GM23338 (cell line): ENCODE measurements at regions not wholly inside any gene's neighbourhood (a gene's known extent, or its start where the extent isn't known, plus 50 kb on each side); places are given as distances from the start of the nearest gene placed in this dataset.
A peak's percentile ranks its signal among the peaks of the same experiment; 100 is the strongest.

Experiments used
- ATAC-seq: fragments of 200-7000 bp; cut with Tn5 transposase; 3 replicates; pipeline ENCODE4 v1.9.1; 2020
- DNase-seq: peaks from one replicate; pipeline ENCODE4 v3.0.0-alpha.2; 2015; ENCODE audit warnings: low spot score
- H2AFZ ChIP-seq: fragments of 200-600 bp; sonication (generic); 2 replicates; pipeline ENCODE4 v1.8.0; 2016; ENCODE audit warnings: antibody characterized with exemption, mild to moderate bottlenecking, moderate library complexity
- H3F3A ChIP-seq: fragments of 200-600 bp; sonication (generic); replicated peaks from 2 replicates; pipeline ENCODE4 v1.8.0; 2017; ENCODE audit warnings: antibody characterized with exemption, mixed run types, low read depth
- H3K27ac ChIP-seq: fragments of 200-600 bp; sonication (generic); 2 replicates; pipeline ENCODE4 v1.6.1; 2016; ENCODE audit warnings: low read depth
- H3K27me3 ChIP-seq: fragments of 200-600 bp; sonication (generic); 2 replicates; pipeline ENCODE4 v1.8.0; 2016; ENCODE audit warnings: mild to moderate bottlenecking, mixed run types, moderate library complexity; ENCODE audit not compliant: insufficient read depth
- H3K36me3 ChIP-seq: fragments of 200-600 bp; sonication (generic); 2 replicates; pipeline ENCODE4 v1.8.0; 2016; ENCODE audit warnings: mild to moderate bottlenecking; ENCODE audit not compliant: insufficient read depth
- H3K4me1 ChIP-seq: fragments of 200-600 bp; sonication (generic); 2 replicates; pipeline ENCODE4 v1.8.0; 2016; ENCODE audit warnings: mild to moderate bottlenecking, moderate library complexity; ENCODE audit not compliant: insufficient read depth
- H3K4me2 ChIP-seq: fragments of 200-600 bp; sonication (generic); 2 replicates; pipeline ENCODE4 v1.7.1; 2017; ENCODE audit warnings: mixed run types
- H3K4me3 ChIP-seq: fragments of 200-600 bp; sonication (generic); 2 replicates; pipeline ENCODE4 v1.6.1; 2016; ENCODE audit warnings: mixed run types
- H3K79me2 ChIP-seq: fragments of 200-600 bp; sonication (generic); replicated peaks from 2 replicates; pipeline ENCODE4 v1.8.0; 2017; ENCODE audit warnings: mild to moderate bottlenecking; ENCODE audit not compliant: insufficient read depth
- H3K9me2 ChIP-seq: fragments of 200-600 bp; sonication (generic); 2 replicates; pipeline ENCODE4 v1.8.0; 2017; ENCODE audit not compliant: insufficient read depth
- H4K20me1 ChIP-seq: fragments of 200-600 bp; sonication (generic); replicated peaks from 2 replicates; pipeline ENCODE4 v1.8.0; 2017; ENCODE audit warnings: mild to moderate bottlenecking; ENCODE audit not compliant: insufficient read depth
- H3K27ac Mint-ChIP-seq: 2 replicates; pipeline ENCODE4 v1.8.0; 2020; ENCODE audit warnings: inconsistent platforms, mild to moderate bottlenecking, moderate library complexity, mixed read lengths
- H3K27me3 Mint-ChIP-seq: 3 replicates; pipeline ENCODE4 v1.8.0; 2022; ENCODE audit warnings: low read depth, mild to moderate bottlenecking, moderate library complexity, mixed read lengths, inconsistent platforms; ENCODE audit not compliant: insufficient read depth, poor library complexity
- H3K36me3 Mint-ChIP-seq: 3 replicates; pipeline ENCODE4 v1.8.0; 2021; ENCODE audit warnings: low read depth, mild to moderate bottlenecking, inconsistent platforms, moderate library complexity, mixed read lengths
- H3K4me1 Mint-ChIP-seq: 3 replicates; pipeline ENCODE4 v1.8.0; 2020; ENCODE audit warnings: mild to moderate bottlenecking, inconsistent platforms, mixed read lengths
- H3K4me3 Mint-ChIP-seq: 3 replicates; pipeline ENCODE4 v1.8.0; 2021; ENCODE audit warnings: moderate library complexity, mild to moderate bottlenecking, inconsistent platforms, mixed read lengths
- H3K9me3 Mint-ChIP-seq: 3 replicates; pipeline ENCODE4 v1.8.0; 2020; ENCODE audit warnings: moderate library complexity, mild to moderate bottlenecking, inconsistent platforms, mixed read lengths
- CREB1 ChIP-seq: fragments of 250-450 bp; sonication (Bioruptor Pico); IDR thresholded peaks from 2 replicates; pipeline ENCODE4 v1.5.0; 2020; ENCODE audit warnings: low read depth, mild to moderate bottlenecking, moderate library complexity
- CTCF ChIP-seq, 2 experiments: fragments of 200-600 bp in 1 of 2; sonication (generic) in 1 of 2; conservative IDR thresholded peaks; 2 replicates each; pipeline versions ENCODE4 v1.5.1 to v1.6.1; 2016 to 2017; ENCODE audit warnings: antibody characterized with exemption in 2 of 2, low read depth in 2 of 2, mild to moderate bottlenecking in 2 of 2, moderate library complexity in 1 of 2
- EZH2 ChIP-seq: fragments of 200-600 bp; sonication (generic); IDR thresholded peaks from one replicate; pipeline ENCODE4 v1.8.0; 2017; ENCODE audit warnings: antibody characterized with exemption, mild to moderate bottlenecking, low read depth; ENCODE audit not compliant: unreplicated experiment
- EZH2phosphoT487 ChIP-seq: fragments of 200-600 bp; sonication (generic); IDR thresholded peaks from one replicate; pipeline ENCODE4 v1.8.1; 2018; ENCODE audit warnings: antibody characterized with exemption; ENCODE audit not compliant: unreplicated experiment
- JUNB ChIP-seq: IDR thresholded peaks from one replicate; pipeline ENCODE4 v1.6.1; 2016; ENCODE audit warnings: antibody characterized with exemption; ENCODE audit not compliant: unreplicated experiment
- NANOG ChIP-seq: IDR thresholded peaks from 2 replicates; pipeline ENCODE4 v1.6.1; 2016; ENCODE audit warnings: antibody characterized with exemption, borderline replicate concordance
- ZNF331 ChIP-seq: fragments of 250-450 bp; sonication (Bioruptor Pico); IDR thresholded peaks from 2 replicates; pipeline ENCODE4 v1.5.0; 2020; ENCODE audit warnings: low read depth, mild to moderate bottlenecking, moderate library complexity
- ZNF462 ChIP-seq: fragments of 250-450 bp; sonication (Bioruptor Pico); IDR thresholded peaks from 2 replicates; pipeline ENCODE4 v1.5.0; 2020; ENCODE audit warnings: mild to moderate bottlenecking, moderate library complexity

GRCh38 chr4:100908540-100908939, 390.7 kb upstream of the EMCN start (continued):
- TF ChIP-seq ZNF331 (no peak), CREB1 (no peak), EZH2 (no peak), JUNB (no peak)

GRCh38 chr4:100907465-100908454, 389.9 kb upstream of the EMCN start:
- DNase-seq (no peak), ATAC-seq (no peak)
- Histone ChIP-seq H3K4me2 (no peak overlapping the region), H3K9me2 (peaks cover 12% of the 10 kb centered on the region; the same call in 1 of the 2 replicates), H3K4me1 (peaks cover 9% of the 10 kb centered on the region), H2AFZ (peak overlapping the region; percentile 74; the same call in 1 of the 2 replicates), H3K27ac (no peak overlapping the region), H3K4me3 (no peak overlapping the region), H3K27me3 (no peaks in the 10 kb centered on the region), H3K79me2 (no peaks in the 10 kb centered on the region), H3F3A (no peaks in the 10 kb centered on the region), H3K36me3 (no peaks in the 10 kb centered on the region), H4K20me1 (no peaks in the 10 kb centered on the region)
- Mint-ChIP-seq H3K27ac (no peak overlapping the region), H3K4me1 (peaks cover 3% of the 10 kb centered on the region; the same call in 2 of the 3 replicates), H3K4me3 (no peak overlapping the region), H3K9me3 (peaks cover 6% of the 10 kb centered on the region; the same call in 2 of the 3 replicates), H3K27me3 (no peaks in the 10 kb centered on the region), H3K36me3 (no peaks in the 10 kb centered on the region)
- TF ChIP-seq NANOG (no peak), CTCF (conservative IDR thresholded peaks at IDR 0.05; ENCODE audit: low read depth in 2 of 2) (peak; percentile 34 to 35; a peak in 3 of 4 replicates)

DNA sequence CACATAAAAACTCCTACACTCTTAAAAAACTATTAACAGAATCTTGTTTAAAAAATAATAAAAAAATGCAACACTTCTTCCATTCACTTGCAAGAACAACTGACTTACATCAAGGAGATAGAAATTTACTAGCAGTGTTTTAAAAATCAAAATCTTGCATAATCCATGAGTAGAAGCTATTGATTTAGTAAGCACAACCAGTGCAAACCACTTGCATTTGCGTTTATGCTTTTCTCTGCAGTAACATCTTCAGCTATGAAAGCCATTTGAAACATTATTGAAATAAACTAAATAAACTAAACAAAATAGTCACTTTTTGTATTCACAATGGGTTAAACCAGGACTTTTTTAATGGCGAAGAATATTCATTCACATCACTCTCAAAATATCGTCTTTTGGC, 389.2 kb upstream of the EMCN start:
- no peaks in the 10 kb centered on the region for H3K27me3 ChIP-seq
- ATAC-seq (no peak), DNase-seq (no peak)
- peaks cover 6% of the 10 kb centered on the region; the same call in 2 of the 3 replicates for H3K9me3 Mint-ChIP-seq
- H3K36me3 ChIP-seq: no peaks in the 10 kb centered on the region
- 0 out of 2 replicates have a peak, but pooled peaks cover 2% of the 10 kb centered on the region for H3K4me1 ChIP-seq
- TF ChIP-seq ZNF462 (CRISPR knock-in tag) (no peak), EZH2phosphoT487 (no peak), EZH2 (no peak), JUNB (no peak)
- H3K27ac Mint-ChIP-seq: no peak overlapping the region
- H3K4me3 Mint-ChIP-seq: no peak overlapping the region
- H3K27me3 Mint-ChIP-seq: no peaks in the 10 kb centered on the region
- H3K79me2 ChIP-seq: no peaks in the 10 kb centered on the region
- H3K9me2 ChIP-seq: peaks cover 12% of the 10 kb centered on the region; the same call in 1 of the 2 replicates
- H3K4me2 ChIP-seq: no peak overlapping the region
- no peaks in the 10 kb centered on the region for H3F3A ChIP-seq
- H3K27ac ChIP-seq: no peak overlapping the region
- H3K36me3 Mint-ChIP-seq: no peaks in the 10 kb centered on the region
- H4K20me1 ChIP-seq: no peaks in the 10 kb centered on the region
- H2AFZ ChIP-seq: no peak overlapping the region
- no peak overlapping the region for H3K4me3 ChIP-seq
- peaks cover under 1% of the 10 kb centered on the region; the same call in 1 of the 3 replicates for H3K4me1 Mint-ChIP-seq
